Upper lobe of left lung (tissue), 6 donors: ENCODE measurements at regions not wholly inside any gene's neighbourhood (a gene's known extent, or its start where the extent isn't known, plus 50 kb on each side); places are given as distances from the start of the nearest gene placed in this dataset.

ENCODE experiments used
- ATAC-seq, 2 donors: fragments of 200-7000 bp; cut with Tn5 transposase; one replicate each; pipeline ENCODE4 v1.9.1; 2022; ENCODE audit warnings: mild to moderate bottlenecking in 2 of 2, moderate library complexity in 2 of 2; ENCODE audit not compliant: low FRiP score in 2 of 2
- DNase-seq, 2 donors: peaks; one replicate each; pipeline ENCODE4 v3.0.0-alpha.2; 2019 to 2020
- H3K27ac ChIP-seq, 4 donors: fragments of 200-600 bp; sonication (generic); one replicate each; pipeline ENCODE4 v1.5.1; 2016 to 2019
- H3K27me3 ChIP-seq, 4 donors: fragments of 200-600 bp; sonication (generic); one replicate each; pipeline ENCODE4 v1.5.1; 2017 to 2019
- H3K36me3 ChIP-seq, 4 donors: fragments of 200-600 bp; sonication (generic); one replicate each; pipeline ENCODE4 v1.5.1; 2016 to 2019
- H3K4me1 ChIP-seq, 4 donors: fragments of 200-600 bp; sonication (generic); one replicate each; pipeline ENCODE4 v1.5.1; 2018 to 2019
- H3K4me3 ChIP-seq, 4 donors: fragments of 200-600 bp; sonication (generic); one replicate each; pipeline ENCODE4 v1.5.1; 2017 to 2019; ENCODE audit warnings: mild to moderate bottlenecking in 2 of 4, moderate library complexity in 1 of 4
- H3K9me3 ChIP-seq, 4 donors: fragments of 200-600 bp; sonication (generic); one replicate each; pipeline ENCODE4 v1.5.1; 2018 to 2019
- CTCF ChIP-seq, 6 experiments: fragments of 450-650 bp in 4 of 6; fragments of 200-600 bp in 2 of 6; sonication (generic) in 2 of 6; IDR thresholded peaks; one replicate each; pipeline ENCODE4 v1.5.1; 2016 to 2019; ENCODE audit warnings: antibody characterized with exemption in 6 of 6
- EP300 ChIP-seq, 4 donors: sonication (generic); formaldehyde crosslinking; IDR thresholded peaks; one replicate each; pipeline ENCODE4 v1.5.1; 2017; ENCODE audit warnings: antibody characterized with exemption in 4 of 4, control low read depth in 2 of 4
- POLR2A ChIP-seq, 4 donors: fragments of 450-650 bp; IDR thresholded peaks; one replicate each; pipeline ENCODE4 v1.5.1; 2016 to 2017; ENCODE audit warnings: antibody characterized with exemption in 4 of 4, mild to moderate bottlenecking in 2 of 4
- POLR2AphosphoS5 ChIP-seq, 2 donors: sonication (generic); formaldehyde crosslinking; IDR thresholded peaks; one replicate each; pipeline ENCODE4 v1.5.1; 2017; ENCODE audit warnings: antibody characterized with exemption in 2 of 2
- WGBS, 2 donors: methylation state at CpG; one replicate each; pipeline ENCODE4 v1.1.5; 2017 to 2018; 5-methylcytosine and 5-hydroxymethylcytosine counted together
- donor health status: DM: no; HTN: no; CAD: no; lungs with moderate emphysema.
- donor health status: DM: no; HTN: yes; CAD: no; lungs with severe emphysema.

GRCh38 chr19:46943150-46943946 is 76.3 kb upstream of the NPAS1 start:
- TF ChIP-seq CTCF (IDR thresholded peaks at IDR 0.05) (no peak), POLR2A (IDR thresholded peaks at IDR 0.05) (no peak)
- 90 to 93% methylated on average over 7 to 10 of the region's 10 CpGs for WGBS, 2 donors
- H3K27me3 ChIP-seq, result no peaks in the 10 kb centered on the region
- DNase-seq (peak in 1 of 2 donors; percentile 27), ATAC-seq (no peak)
- no peak overlapping the region for H3K27ac ChIP-seq
- H3K36me3 ChIP-seq, result peaks cover 0 to 7% (median 2%) of the 10 kb centered on the region in 4 donors
- H3K4me1 ChIP-seq, result peaks cover 21 to 38% (median 28%) of the 10 kb centered on the region in 4 donors
- H3K9me3 ChIP-seq, result no peaks in the 10 kb centered on the region
- no peak overlapping the region for H3K4me3 ChIP-seq

- Histone ChIP-seq H3K27me3 (no peaks in the 10 kb centered on the region), H3K4me3 (no peak overlapping the region), H3K36me3 (peaks cover 0 to 5% (median under 1%) of the 10 kb centered on the region in 4 donors), H3K9me3 (no peaks in the 10 kb centered on the region), H3K4me1 (peaks cover 21 to 38% (median 28%) of the 10 kb centered on the region in 4 donors), H3K27ac (peak overlapping the region in 2 of 4 donors; percentile 3 to 50)
- WGBS, 2 donors, result 81 to 89% methylated on average over 5 of the region's 5 CpGs
- DNase-seq (no peak), ATAC-seq (no peak)
- no peak for TF ChIP-seq POLR2AphosphoS5 (IDR thresholded peaks at IDR 0.05)
- no peak for TF ChIP-seq CTCF (IDR thresholded peaks at IDR 0.05)
- no peak for TF ChIP-seq POLR2A (IDR thresholded peaks at IDR 0.05)
- no peak for TF ChIP-seq EP300 (IDR thresholded peaks at IDR 0.05)
Observed at GRCh38 chr19:46944123-46944748, 75.4 kb upstream of the NPAS1 start.

- peaks cover 0 to 5% (median 0%) of the 10 kb centered on the region in 4 donors for H3K36me3 ChIP-seq
- WGBS, 2 donors, result 65 to 66% methylated on average over 7 of the region's 7 CpGs
- no peaks in the 10 kb centered on the region for H3K27me3 ChIP-seq
- H3K27ac ChIP-seq, result peak overlapping the region; percentile 19 to 59 (median 49)
- peaks cover 24 to 38% (median 28%) of the 10 kb centered on the region in 4 donors for H3K4me1 ChIP-seq
- TF ChIP-seq EP300 (IDR thresholded peaks at IDR 0.05) (no peak), POLR2A (IDR thresholded peaks at IDR 0.05) (no peak), POLR2AphosphoS5 (IDR thresholded peaks at IDR 0.05) (no peak), CTCF (IDR thresholded peaks at IDR 0.05) (no peak)
- H3K4me3 ChIP-seq, result no peak overlapping the region
- ATAC-seq (peak; percentile 28 to 85), DNase-seq (peak in 1 of 2 donors; percentile 31)
- H3K9me3 ChIP-seq, result no peaks in the 10 kb centered on the region
Observed at GRCh38 chr19:46944918-46945628, 74.6 kb upstream of the NPAS1 start.

- Histone ChIP-seq H3K27me3 (no peaks in the 10 kb centered on the region), H3K27ac (peak overlapping the region; percentile 19 to 59 (median 49)), H3K4me1 (peaks cover 32 to 38% (median 34%) of the 10 kb centered on the region in 4 donors), H3K4me3 (no peak overlapping the region), H3K9me3 (no peaks in the 10 kb centered on the region), H3K36me3 (peaks cover 0 to under 1% (median 0%) of the 10 kb centered on the region in 4 donors)
- DNase-seq, result no peak
- peak; percentile 8 to 55 for ATAC-seq
- TF ChIP-seq EP300 (IDR thresholded peaks at IDR 0.05), result no peak
- no peak for TF ChIP-seq CTCF (IDR thresholded peaks at IDR 0.05)
- no peak for TF ChIP-seq POLR2AphosphoS5 (IDR thresholded peaks at IDR 0.05)
- TF ChIP-seq POLR2A (IDR thresholded peaks at IDR 0.05), result no peak
- 84 to 87% methylated on average over 8 of the region's 8 CpGs for WGBS, 2 donors
Observed at GRCh38 chr19:46945694-46946489, 73.7 kb upstream of the NPAS1 start.
